ENCODE measurements at regions not wholly inside any gene's neighbourhood (a gene's known extent, or its start where the extent isn't known, plus 50 kb on each side); places are given as distances from the start of the nearest gene placed in this dataset.

DNA sequence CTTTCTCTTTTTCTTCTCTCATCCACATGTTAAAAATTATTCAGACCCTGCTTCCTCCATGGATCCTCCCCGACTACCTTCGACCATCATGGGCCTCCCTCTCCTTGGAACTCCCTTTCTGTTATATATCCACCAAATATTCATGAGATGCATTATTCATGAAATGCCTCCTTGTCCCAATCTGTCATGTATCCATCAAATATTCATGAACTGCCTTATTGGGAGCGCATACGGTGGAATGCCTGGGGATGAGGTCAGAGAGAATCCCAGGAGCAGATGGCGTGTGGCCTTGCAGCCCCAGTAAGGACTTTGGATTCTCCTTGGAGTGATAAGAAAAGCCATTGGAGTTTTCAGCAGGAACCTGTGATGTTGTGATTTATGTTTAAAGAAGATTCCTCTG, 97.0 kb downstream of the NRN1 start:
- TF ChIP-seq SAFB2 (IDR thresholded peaks at IDR 0.05; ENCODE audit: borderline replicate concordance, low read depth, low read length, severe bottlenecking) (no peak), POLR2A (conservative IDR thresholded peaks at IDR 0.05) (no peak), ATF3 (IDR thresholded peaks at IDR 0.05) (no peak), ATF3 (CRISPR knock-in tag; conservative IDR thresholded peaks at IDR 0.05) (no peak), EP300 (IDR thresholded peaks at IDR 0.05; ENCODE audit: low read length) (no peak), NR1H2 (CRISPR knock-in tag; IDR thresholded peaks at IDR 0.05) (no peak)
- TF ChIP-seq, protein P1, sequence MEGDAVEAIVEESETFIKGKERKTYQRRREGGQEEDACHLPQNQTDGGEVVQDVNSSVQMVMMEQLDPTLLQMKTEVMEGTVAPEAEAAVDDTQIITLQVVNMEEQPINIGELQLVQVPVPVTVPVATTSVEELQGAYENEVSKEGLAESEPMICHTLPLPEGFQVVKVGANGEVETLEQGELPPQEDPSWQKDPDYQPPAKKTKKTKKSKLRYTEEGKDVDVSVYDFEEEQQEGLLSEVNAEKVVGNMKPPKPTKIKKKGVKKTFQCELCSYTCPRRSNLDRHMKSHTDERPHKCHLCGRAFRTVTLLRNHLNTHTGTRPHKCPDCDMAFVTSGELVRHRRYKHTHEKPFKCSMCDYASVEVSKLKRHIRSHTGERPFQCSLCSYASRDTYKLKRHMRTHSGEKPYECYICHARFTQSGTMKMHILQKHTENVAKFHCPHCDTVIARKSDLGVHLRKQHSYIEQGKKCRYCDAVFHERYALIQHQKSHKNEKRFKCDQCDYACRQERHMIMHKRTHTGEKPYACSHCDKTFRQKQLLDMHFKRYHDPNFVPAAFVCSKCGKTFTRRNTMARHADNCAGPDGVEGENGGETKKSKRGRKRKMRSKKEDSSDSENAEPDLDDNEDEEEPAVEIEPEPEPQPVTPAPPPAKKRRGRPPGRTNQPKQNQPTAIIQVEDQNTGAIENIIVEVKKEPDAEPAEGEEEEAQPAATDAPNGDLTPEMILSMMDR (IDR thresholded peaks at IDR 0.05 in 2 of 3, conservative IDR thresholded peaks at IDR 0.05 in 1 of 3; ENCODE audit: insufficient read depth in 2 of 3, low read depth in 1 of 3, low read length in 3 of 3), result no peak

Measured in K562 (cell line).